HG03354 (cell line): ENCODE measurements at regions not wholly inside any gene's neighbourhood (a gene's known extent, or its start where the extent isn't known, plus 50 kb on each side); places are given as distances from the start of the nearest gene placed in this dataset.

Source experiments
- ATAC-seq: cut with Tn5 transposase; IDR thresholded peaks from one replicate; pipeline ENCODE4 v1.9.1; 2021; ENCODE audit warnings: mild to moderate bottlenecking; ENCODE audit not compliant: unreplicated experiment, poor library complexity, severe bottlenecking

DNA sequence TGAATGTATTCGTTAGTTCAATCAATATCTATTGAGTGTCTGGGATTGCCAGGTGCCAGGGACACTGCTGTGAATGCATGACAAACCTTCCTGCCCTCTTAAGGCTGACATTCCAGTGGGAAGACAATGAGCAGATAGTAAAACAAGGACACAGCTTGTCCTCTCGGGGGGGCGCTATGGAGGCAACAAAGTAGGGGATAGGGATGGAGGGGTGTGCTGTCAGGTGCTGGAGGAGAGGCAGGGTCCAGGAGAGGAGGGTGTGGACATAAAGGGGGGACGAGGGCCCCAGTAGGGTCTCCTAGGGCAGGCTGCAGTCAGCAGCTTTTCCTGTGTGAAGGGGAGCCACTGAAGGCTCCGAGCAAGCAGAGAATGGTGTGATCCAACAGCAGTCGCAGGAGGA, 198.2 kb upstream of the PDE10A start:
- ATAC-seq: no peak

- no peak for ATAC-seq
These were observed 195.5 kb upstream of the PDE10A start for GRCh38 chr6:165858586-165858985.

- ATAC-seq: no peak
These were observed 192.8 kb upstream of the PDE10A start for GRCh38 chr6:165855856-165856255.

DNA sequence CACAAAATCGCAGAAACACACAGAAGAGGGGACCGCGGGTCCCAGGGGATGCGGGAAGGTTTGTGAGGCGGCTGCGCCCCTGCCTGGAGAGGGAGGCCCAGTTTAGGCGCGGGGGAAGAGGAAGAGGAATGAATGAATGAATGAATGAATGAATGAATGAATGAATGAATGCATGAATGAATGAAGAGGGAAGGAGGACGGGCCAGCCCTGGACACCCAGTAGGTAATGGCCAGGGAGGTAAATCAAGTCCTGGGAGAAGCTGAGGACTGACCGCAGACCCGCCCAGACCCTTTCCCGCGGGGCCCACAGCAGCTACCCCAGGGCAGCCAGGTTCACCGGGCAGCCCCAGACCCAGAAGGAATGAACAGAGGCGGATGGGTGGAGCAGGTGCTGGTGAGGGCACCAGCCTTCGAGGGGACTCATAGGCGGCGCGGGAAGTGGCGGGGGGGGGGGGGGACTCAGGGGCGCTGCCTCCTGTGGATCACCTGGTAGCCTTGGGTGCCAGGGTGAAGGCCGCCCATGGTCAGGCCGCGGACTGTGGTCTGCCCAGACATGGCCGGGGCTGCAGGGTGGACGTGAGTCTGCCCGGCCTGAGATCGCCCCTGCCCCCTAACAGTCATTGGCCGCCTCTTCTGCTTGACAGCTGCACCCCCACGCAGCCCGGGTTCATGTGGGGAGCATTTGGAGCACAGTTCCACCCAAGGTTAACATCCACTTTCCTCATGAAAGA, 192.0 kb upstream of the PDE10A start:
- ATAC-seq: no peak

GRCh38 chr6:165854061-165854862, 191.2 kb upstream of the PDE10A start:
- ATAC-seq: no peak

DNA sequence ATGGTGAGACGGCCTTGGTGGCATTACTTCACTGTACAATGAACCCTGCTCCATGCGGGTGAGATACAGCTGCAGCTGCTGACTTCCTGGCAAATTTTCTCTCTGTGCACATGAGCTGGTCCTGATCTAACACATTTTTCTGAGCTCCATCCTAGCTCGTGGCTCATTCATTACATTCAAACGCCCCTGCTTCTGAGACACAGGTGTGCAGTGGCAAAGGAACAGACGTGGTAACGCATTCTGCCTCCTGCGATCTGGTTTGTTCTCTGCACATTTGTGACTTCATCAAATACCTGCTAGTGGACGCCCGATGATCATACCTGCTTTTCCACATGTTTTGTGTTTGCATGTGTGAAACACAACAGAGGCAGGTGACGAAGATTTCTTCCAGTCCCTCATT, 189.6 kb upstream of the PDE10A start:
- no peak for ATAC-seq

- ATAC-seq: peak; percentile 87
These were observed 187.5 kb upstream of the PDE10A start for GRCh38 chr6:165850434-165851019.

- ATAC-seq: peak; percentile 16
These were observed 186.7 kb upstream of the PDE10A start for GRCh38 chr6:165849534-165850430.

GRCh38 chr6:165848086-165848426, 185.0 kb upstream of the PDE10A start:
- ATAC-seq: no peak

- no peak for ATAC-seq
These were observed 184.5 kb upstream of the PDE10A start for GRCh38 chr6:165847407-165848085.

- no peak for ATAC-seq
These were observed 183.3 kb upstream of the PDE10A start for GRCh38 chr6:165846123-165846966.

DNA sequence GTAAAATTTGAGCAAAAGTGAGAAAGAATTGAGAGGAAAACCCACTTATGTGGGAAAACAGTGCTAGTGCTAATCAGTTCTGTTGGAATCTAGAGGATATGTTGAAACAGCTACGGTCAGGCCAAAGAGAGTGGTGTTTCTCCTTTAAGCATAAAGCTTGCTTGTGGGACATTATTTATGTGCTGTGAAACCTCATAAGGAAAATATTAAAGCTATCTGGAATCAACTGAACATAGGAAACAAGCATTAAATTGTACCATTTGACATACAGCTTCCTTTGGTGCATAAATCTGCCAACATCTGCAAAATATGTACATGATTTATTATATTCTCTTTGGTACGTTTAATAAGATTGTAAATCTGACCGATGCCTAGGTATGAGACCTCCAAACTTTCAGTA, 182.5 kb upstream of the PDE10A start:
- no peak for ATAC-seq

DNA sequence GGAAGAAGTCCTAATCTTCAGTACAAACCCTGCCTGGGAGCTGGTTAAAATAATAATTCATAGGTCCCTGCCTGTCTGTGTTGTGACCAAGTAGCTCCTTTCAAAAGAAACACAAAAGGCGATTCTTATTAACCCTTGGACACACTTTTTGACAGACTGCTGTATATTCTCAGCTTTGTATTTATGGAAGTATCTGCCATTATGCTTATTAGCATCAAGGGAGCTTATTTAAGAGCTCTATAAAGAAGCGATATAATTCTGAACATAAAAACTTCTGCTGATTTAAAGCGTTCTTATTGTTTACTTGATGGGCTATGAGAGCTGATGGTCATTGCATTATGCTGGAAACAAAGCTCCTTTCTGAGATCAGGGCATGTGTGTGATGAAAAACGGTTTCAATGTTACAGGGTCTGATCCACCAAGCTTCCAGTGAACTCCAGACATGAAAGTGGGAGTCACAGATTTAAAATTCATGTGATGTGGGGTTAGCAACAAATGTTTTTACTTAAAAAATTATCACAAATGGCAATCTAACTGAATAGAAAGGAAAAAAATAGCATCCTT, 181.8 kb upstream of the PDE10A start:
- no peak for ATAC-seq

DNA sequence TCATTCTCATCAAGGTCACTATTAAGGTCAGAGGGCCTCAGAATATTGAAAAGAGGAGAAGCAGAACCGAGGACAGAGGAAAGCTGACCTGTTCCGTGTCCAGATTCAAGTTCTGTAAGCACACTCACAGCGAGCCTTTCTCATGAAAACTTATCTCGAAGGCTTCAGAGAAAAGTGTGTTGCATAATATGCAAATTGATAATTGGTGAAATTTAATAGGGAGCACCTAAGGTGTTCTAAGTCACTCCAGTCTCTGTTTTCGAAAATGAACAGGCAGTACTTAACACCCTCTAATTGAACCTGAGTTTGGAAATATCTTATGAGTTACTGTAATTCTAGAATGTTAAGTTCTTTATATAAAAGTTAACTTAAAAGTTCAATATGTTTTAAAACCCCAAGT, 181.2 kb upstream of the PDE10A start:
- no peak for ATAC-seq

DNA sequence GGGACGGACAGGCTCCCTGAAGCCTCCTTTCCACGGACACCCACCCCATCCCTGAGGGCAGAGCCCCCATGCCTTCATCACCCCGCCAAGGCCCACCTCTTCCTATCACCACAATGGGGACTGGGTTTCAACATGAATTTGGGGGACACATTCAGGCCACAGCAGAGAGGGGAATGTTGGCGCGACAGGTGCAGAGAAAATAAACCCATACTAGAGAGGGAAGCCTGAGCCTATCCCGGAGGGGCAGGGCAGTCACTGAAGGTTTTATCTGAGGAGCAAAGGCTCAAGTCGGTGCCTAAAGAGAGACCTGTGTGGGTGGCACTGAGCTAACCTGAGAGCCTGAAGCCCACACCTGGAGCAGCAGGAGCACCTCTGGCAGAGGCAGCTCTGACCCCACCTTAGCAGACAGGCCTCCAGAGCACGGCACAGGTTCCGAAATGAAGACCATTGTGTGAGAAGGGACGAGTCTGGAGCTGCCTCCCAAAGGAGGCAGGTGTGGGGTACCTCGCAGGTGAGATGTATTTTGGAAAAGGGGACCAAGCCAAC, 180.6 kb upstream of the PDE10A start:
- no peak for ATAC-seq

- ATAC-seq: no peak
These were observed 180.1 kb upstream of the PDE10A start for GRCh38 chr6:165843121-165843520.

DNA sequence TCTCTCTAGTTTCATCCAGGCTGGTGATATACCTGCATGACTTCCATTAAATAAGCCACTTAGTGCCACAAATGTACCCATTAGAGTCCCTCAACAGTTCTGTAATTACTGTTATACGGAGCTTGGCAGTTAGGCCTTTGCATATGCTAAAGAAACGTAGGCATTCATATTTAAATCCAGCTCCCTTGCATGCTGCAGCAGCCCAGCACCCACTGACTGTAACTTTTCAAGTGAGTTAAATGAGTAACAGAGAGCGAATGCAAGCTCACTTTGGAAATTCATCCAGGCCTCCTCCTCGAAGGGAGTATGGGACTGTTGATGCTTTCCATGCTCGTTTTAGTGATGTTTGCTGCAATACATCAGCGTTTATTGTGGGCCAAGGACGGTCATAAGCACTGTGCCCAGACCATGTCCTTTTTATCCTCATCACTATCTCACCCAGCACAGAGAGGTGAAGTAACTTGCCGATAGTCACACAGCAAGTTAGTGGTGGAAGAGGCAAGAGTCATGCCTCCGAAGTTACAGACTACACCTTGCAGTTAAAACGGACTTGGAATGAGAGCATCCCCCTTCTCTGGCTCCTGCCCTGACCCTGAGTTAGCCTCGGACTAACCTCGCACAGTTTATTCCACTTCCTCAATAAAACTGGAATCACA, 179.4 kb upstream of the PDE10A start:
- no peak for ATAC-seq

- ATAC-seq: no peak
These were observed 178.1 kb upstream of the PDE10A start for GRCh38 chr6:165841153-165841558.
